ENCODE measurements at regions not wholly inside any gene's neighbourhood (a gene's known extent, or its start where the extent isn't known, plus 50 kb on each side); places are given as distances from the start of the nearest gene placed in this dataset.

GRCh38 chr15:53843869-53844569, 84.6 kb upstream of the WDR72 start:
- no peak for TF ChIP-seq CTCF (IDR thresholded peaks at IDR 0.05; ENCODE audit: low read length)
- no peak for TF ChIP-seq EZH2 (optimal IDR thresholded peaks at IDR 0.05; ENCODE audit: low read depth, low read length)

Data from MM.1S (cell line).